Activated CD8-positive, alpha-beta T cell treated with anti-CD3 and anti-CD28 coated beads, Interleukin-2, amount 10 ng/mL, durations not matched to agents 7 days and 5 days (primary cell): ENCODE measurements at regions not wholly inside any gene's neighbourhood (a gene's known extent, or its start where the extent isn't known, plus 50 kb on each side); places are given as distances from the start of the nearest gene placed in this dataset.
"Not testable (repeated sequence)": the region's sequence is repeated elsewhere in the genome, so short reads cannot be mapped to it uniquely, and the experiment has no call there.

Source experiments
- ATAC-seq: fragments of 150-1000 bp; cut with Tn5 transposase; one replicate; pipeline ENCODE4 v1.10.0; 2021; ENCODE audit warnings: moderate library complexity
- CTCF ChIA-PET: fragments of 350-600 bp; sonication (Branson Sonifier 250); formaldehyde crosslinking; loops from one replicate; lab custom pipeline; 2021; ENCODE audit warnings: antibody characterized with exemption; lab: Charles Lee
- POLR2A ChIA-PET: fragments of 350-600 bp; sonication (Branson Sonifier 250); formaldehyde crosslinking; loops from one replicate; lab custom pipeline; 2021; ENCODE audit warnings: antibody characterized with exemption; lab: Charles Lee
- DNase-seq: peaks from one replicate; pipeline ENCODE4 v3.0.0-alpha.2; 2020
- H3K27ac Mint-ChIP-seq: one replicate; pipeline ENCODE4 v1.8.0; 2021; ENCODE audit warnings: mild to moderate bottlenecking, mixed read lengths
- H3K27me3 Mint-ChIP-seq: one replicate; pipeline ENCODE4 v1.8.0; 2021; ENCODE audit warnings: low read depth, mixed read lengths
- H3K36me3 Mint-ChIP-seq: one replicate; pipeline ENCODE4 v1.8.0; 2021; ENCODE audit warnings: low read depth, mixed read lengths
- H3K4me1 Mint-ChIP-seq: one replicate; pipeline ENCODE4 v1.8.0; 2021; ENCODE audit warnings: low read depth, mixed read lengths
- H3K4me3 Mint-ChIP-seq: one replicate; pipeline ENCODE4 v1.8.0; 2021; ENCODE audit warnings: mild to moderate bottlenecking, mixed read lengths
- H3K9me3 Mint-ChIP-seq: one replicate; pipeline ENCODE4 v1.8.0; 2022; ENCODE audit warnings: mixed read lengths; ENCODE audit not compliant: insufficient read depth

- DNase-seq (no peak), ATAC-seq (no peak)
- Mint-ChIP-seq H3K9me3 (peaks cover 11% of the 10 kb centered on the region), H3K36me3 (peaks cover 4% of the 10 kb centered on the region), H3K4me1 (peaks cover 3% of the 10 kb centered on the region), H3K4me3 (no peak overlapping the region), H3K27ac (no peak overlapping the region), H3K27me3 (peaks cover 43% of the 10 kb centered on the region)
- ChIA-PET CTCF (no interaction called here), POLR2A (no interaction called here)
Measured at GRCh38 chr4:184913356-184914143, 87.8 kb upstream of the ACSL1 start.

- H3K36me3 Mint-ChIP-seq, H3K4me1 Mint-ChIP-seq, ATAC-seq, H3K27ac Mint-ChIP-seq, H3K9me3 Mint-ChIP-seq, CTCF ChIA-PET, H3K4me3 Mint-ChIP-seq, POLR2A ChIA-PET, DNase-seq: not testable (repeated sequence)
- peaks cover 23% of the 10 kb centered on the region for H3K27me3 Mint-ChIP-seq
Measured at GRCh38 chr4:184918799-184919198, 93.0 kb upstream of the ACSL1 start.

- Mint-ChIP-seq H3K9me3 (no peaks in the 10 kb centered on the region), H3K27ac (no peak overlapping the region), H3K27me3 (peaks cover 12% of the 10 kb centered on the region), H3K4me3 (no peak overlapping the region), H3K4me1 (peaks cover 3% of the 10 kb centered on the region), H3K36me3 (no peaks in the 10 kb centered on the region)
- ChIA-PET CTCF (no interaction called here), POLR2A (no interaction called here)
- DNase-seq (no peak), ATAC-seq (no peak)
Measured at GRCh38 chr4:184921456-184921855, 95.7 kb upstream of the ACSL1 start.

DNA sequence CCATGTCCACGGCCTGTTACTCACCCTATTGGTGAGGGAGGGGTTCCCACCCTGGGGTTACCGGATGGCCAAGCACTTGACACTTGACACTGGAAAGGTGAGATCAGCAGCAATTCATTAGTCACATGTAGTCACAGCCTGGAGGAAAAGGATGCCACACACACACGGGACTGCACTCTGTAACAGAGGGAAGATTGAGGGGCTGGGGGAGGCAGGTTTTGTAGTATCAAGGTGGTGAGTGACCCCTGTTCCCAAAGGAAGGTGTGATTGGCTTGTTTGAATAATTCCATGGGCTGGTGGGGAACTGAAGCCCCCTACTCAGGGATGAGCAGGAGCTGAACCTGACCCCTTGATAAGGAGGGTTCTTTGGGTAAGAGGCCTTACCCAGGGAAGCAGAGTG, 96.0 kb upstream of the HELT start:
- ATAC-seq = no peak
- no peak for DNase-seq
- Mint-ChIP-seq H3K9me3 (no peaks in the 10 kb centered on the region), H3K4me1 (peaks cover 3% of the 10 kb centered on the region), H3K36me3 (no peaks in the 10 kb centered on the region), H3K27me3 (peaks cover 11% of the 10 kb centered on the region), H3K4me3 (no peak overlapping the region), H3K27ac (no peak overlapping the region)
- ChIA-PET POLR2A (no interaction called here), CTCF (no interaction called here)

- ChIA-PET CTCF (no interaction called here), POLR2A (no interaction called here)
- Mint-ChIP-seq H3K9me3 (no peaks in the 10 kb centered on the region), H3K27me3 (peaks cover 10% of the 10 kb centered on the region), H3K4me3 (no peak overlapping the region), H3K36me3 (no peaks in the 10 kb centered on the region), H3K27ac (no peak overlapping the region), H3K4me1 (peaks cover 3% of the 10 kb centered on the region)
- DNase-seq (no peak), ATAC-seq (no peak)
Measured at GRCh38 chr4:184924516-184924915, 93.8 kb upstream of the HELT start.

GRCh38 chr4:184929476-184929875, 88.8 kb upstream of the HELT start:
- DNase-seq (no peak), ATAC-seq (no peak)
- Mint-ChIP-seq H3K4me1 (peaks cover 7% of the 10 kb centered on the region), H3K9me3 (no peaks in the 10 kb centered on the region), H3K27me3 (peaks cover 8% of the 10 kb centered on the region), H3K27ac (no peak overlapping the region), H3K4me3 (no peak overlapping the region), H3K36me3 (no peaks in the 10 kb centered on the region)
- ChIA-PET POLR2A (no interaction called here), CTCF (no interaction called here)

DNA sequence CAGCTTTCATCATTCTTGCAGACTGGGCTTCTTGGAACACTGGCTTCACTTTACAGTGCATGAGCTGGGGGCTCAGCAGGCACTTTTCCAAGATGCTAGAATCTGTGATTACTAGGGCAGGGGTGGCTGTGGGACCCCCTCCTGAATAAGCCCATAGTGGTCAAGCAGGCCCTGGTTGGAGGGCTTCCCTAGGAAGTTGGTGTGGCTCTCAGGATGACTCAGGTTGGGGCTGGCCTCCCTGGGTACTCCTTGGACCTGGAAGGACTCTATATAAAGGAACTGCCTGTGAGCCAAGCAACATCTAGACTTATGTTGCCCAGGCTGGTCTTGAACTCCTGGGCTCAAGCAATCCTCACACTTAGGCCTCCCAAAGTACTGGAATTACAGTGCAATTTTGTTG, 88.3 kb upstream of the HELT start:
- H3K4me3 Mint-ChIP-seq = no peak overlapping the region
- H3K4me1 Mint-ChIP-seq = peaks cover 7% of the 10 kb centered on the region
- no peak overlapping the region for H3K27ac Mint-ChIP-seq
- no peaks in the 10 kb centered on the region for H3K9me3 Mint-ChIP-seq
- H3K36me3 Mint-ChIP-seq = no peaks in the 10 kb centered on the region
- CTCF ChIA-PET = no interaction called here
- H3K27me3 Mint-ChIP-seq = peaks cover 13% of the 10 kb centered on the region
- ATAC-seq (no peak), DNase-seq (no peak)
- POLR2A ChIA-PET = no interaction called here

DNA sequence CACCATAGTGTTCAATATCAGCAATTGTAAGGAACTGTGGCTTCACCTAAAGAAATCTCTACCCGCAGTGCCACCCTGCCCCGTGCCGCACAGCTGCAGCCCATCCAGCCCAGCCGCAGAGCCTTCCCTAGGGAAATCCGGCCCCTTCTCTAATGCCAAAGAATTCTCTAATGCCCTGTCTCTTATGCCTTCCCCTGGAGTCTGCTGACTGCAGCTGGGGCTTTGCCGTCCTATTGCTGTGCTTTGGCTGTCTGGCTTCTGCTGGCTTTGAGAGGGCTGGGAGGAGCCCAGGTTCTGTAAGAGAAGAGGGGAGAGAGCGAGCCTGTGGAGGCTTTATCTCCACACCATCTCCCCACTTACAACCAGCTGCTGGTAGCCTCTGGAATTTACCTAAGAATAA, 85.9 kb upstream of the HELT start:
- Mint-ChIP-seq H3K4me1 (peaks cover 7% of the 10 kb centered on the region), H3K9me3 (no peaks in the 10 kb centered on the region), H3K27me3 (peaks cover 18% of the 10 kb centered on the region), H3K4me3 (no peak overlapping the region), H3K36me3 (no peaks in the 10 kb centered on the region), H3K27ac (no peak overlapping the region)
- POLR2A ChIA-PET = no interaction called here
- no peak for ATAC-seq
- DNase-seq = no peak
- CTCF ChIA-PET = no interaction called here

DNA sequence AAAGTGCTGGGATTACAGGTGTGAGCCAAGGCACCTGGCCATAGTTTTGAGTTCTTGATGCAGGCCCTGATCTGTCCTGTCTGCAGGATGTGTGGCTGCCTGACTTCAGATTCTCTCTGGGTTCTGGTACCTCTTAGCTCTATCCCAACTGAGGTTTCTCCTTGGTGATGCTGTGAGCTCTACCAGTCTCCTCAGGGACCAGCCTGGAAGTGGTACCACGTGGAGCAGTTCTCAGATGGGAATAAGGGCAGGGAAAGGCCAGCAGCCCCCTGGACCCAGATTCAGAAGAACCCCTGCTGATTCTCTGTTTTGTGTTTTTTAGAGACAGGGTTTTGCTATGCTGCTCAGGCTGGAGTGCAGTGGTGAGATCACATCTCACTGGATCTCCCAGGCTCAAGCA, 85.0 kb upstream of the HELT start:
- no peaks in the 10 kb centered on the region for H3K36me3 Mint-ChIP-seq
- ChIA-PET CTCF (no interaction called here), POLR2A (no interaction called here)
- H3K27me3 Mint-ChIP-seq = peaks cover 23% of the 10 kb centered on the region
- no peaks in the 10 kb centered on the region for H3K9me3 Mint-ChIP-seq
- peaks cover 7% of the 10 kb centered on the region for H3K4me1 Mint-ChIP-seq
- no peak overlapping the region for H3K27ac Mint-ChIP-seq
- DNase-seq (no peak), ATAC-seq (no peak)
- H3K4me3 Mint-ChIP-seq = no peak overlapping the region

- Mint-ChIP-seq H3K4me1 (peaks cover 7% of the 10 kb centered on the region), H3K36me3 (no peaks in the 10 kb centered on the region), H3K27me3 (peaks cover 25% of the 10 kb centered on the region), H3K9me3 (no peaks in the 10 kb centered on the region), H3K27ac (no peak overlapping the region), H3K4me3 (no peak overlapping the region)
- POLR2A ChIA-PET = no interaction called here
- ATAC-seq (no peak), DNase-seq (no peak)
- CTCF ChIA-PET = no interaction called here
Measured at GRCh38 chr4:184934184-184934583, 84.1 kb upstream of the HELT start.

DNA sequence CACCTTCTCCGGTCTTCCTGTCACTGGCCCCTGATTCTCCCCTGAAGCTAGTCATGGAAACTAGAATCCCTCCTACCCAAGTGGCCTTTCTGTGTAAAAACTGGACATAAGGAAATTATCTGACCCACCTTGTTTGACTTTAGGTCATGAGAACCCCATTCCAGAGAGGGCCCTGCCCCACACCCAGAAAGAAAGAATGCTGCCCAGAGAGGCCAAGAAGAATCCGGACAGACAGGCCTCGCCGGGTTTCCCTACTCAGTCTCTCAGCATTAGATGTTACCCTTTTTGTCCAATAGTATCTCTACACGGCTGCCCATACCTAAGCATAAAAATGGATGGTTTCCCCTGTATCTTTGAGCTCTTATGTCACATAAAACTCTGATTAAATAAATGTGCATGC, 83.3 kb upstream of the HELT start:
- H3K27ac Mint-ChIP-seq = no peak overlapping the region
- ChIA-PET POLR2A (no interaction called here), CTCF (no interaction called here)
- no peak for ATAC-seq
- H3K36me3 Mint-ChIP-seq = no peaks in the 10 kb centered on the region
- peaks cover 26% of the 10 kb centered on the region for H3K27me3 Mint-ChIP-seq
- no peak for DNase-seq
- peaks cover 7% of the 10 kb centered on the region for H3K4me1 Mint-ChIP-seq
- H3K9me3 Mint-ChIP-seq = no peaks in the 10 kb centered on the region
- H3K4me3 Mint-ChIP-seq = no peak overlapping the region

GRCh38 chr4:184936071-184936470, 82.2 kb upstream of the HELT start:
- Mint-ChIP-seq H3K27me3 (peaks cover 27% of the 10 kb centered on the region), H3K4me3 (no peak overlapping the region), H3K9me3 (no peaks in the 10 kb centered on the region), H3K27ac (no peak overlapping the region), H3K36me3 (no peaks in the 10 kb centered on the region), H3K4me1 (peaks cover 7% of the 10 kb centered on the region)
- DNase-seq (no peak), ATAC-seq (no peak)
- ChIA-PET POLR2A (no interaction called here), CTCF (no interaction called here)
